ENCODE measurements at regions not wholly inside any gene's neighbourhood (a gene's known extent, or its start where the extent isn't known, plus 50 kb on each side); places are given as distances from the start of the nearest gene placed in this dataset.

- no peak for TF ChIP-seq CTCF (IDR thresholded peaks at IDR 0.05)
- no peak for TF ChIP-seq POLR2AphosphoS5 (IDR thresholded peaks at IDR 0.05; ENCODE audit: low read depth, low read length)
- TF ChIP-seq REST (IDR thresholded peaks at IDR 0.05; ENCODE audit: insufficient read depth in 1 of 2, low read depth in 2 of 2, low read length in 1 of 2): no peak
- TF ChIP-seq SIN3A (IDR thresholded peaks at IDR 0.05; ENCODE audit: borderline replicate concordance, insufficient read depth, low read depth, low read length): no peak
Measured at GRCh38 chr20:7520361-7520760, 419.9 kb downstream of the HAO1 start.

Measured in Panc1 (cell line).